ENCODE measurements at regions not wholly inside any gene's neighbourhood (a gene's known extent, or its start where the extent isn't known, plus 50 kb on each side); places are given as distances from the start of the nearest gene placed in this dataset.

GRCh38 chr2:103346780-103347179, 584.9 kb downstream of the TMEM182 start:
- TF ChIP-seq TCF12 (IDR thresholded peaks at IDR 0.05; ENCODE audit: low read depth) (no peak), TAF1 (IDR thresholded peaks at IDR 0.05; ENCODE audit: low read depth) (no peak)

Data from Ishikawa (cell line).